Colonic mucosa (tissue), 4 donors: ENCODE measurements at regions not wholly inside any gene's neighbourhood (a gene's known extent, or its start where the extent isn't known, plus 50 kb on each side); places are given as distances from the start of the nearest gene placed in this dataset.

Experiments
- DNase-seq: peaks from one replicate; pipeline ENCODE4 v3.0.0-alpha.2; 2020
- H3K27ac ChIP-seq: fragments of 200-600 bp; one replicate; pipeline ENCODE4 v1.8.0; 2021
- H3K27me3 ChIP-seq: fragments of 200-600 bp; one replicate; pipeline ENCODE4 v1.8.0; 2021
- H3K36me3 ChIP-seq: fragments of 200-600 bp; one replicate; pipeline ENCODE4 v1.8.0; 2021
- H3K4me1 ChIP-seq: fragments of 200-600 bp; one replicate; pipeline ENCODE4 v1.8.0; 2021; ENCODE audit warnings: mild to moderate bottlenecking
- H3K4me3 ChIP-seq: fragments of 200-600 bp; one replicate; pipeline ENCODE4 v1.8.0; 2021
- H3K9ac ChIP-seq, 2 donors: one replicate each; pipeline ENCODE4 v1.7.0; 2013; ENCODE audit warnings: control low read depth in 2 of 2, low read depth in 2 of 2, low read length in 2 of 2
- H3K9me3 ChIP-seq: fragments of 200-600 bp; one replicate; pipeline ENCODE4 v1.8.0; 2021
- intact Hi-C: fragments of 100-400 bp; cut with DNase I; formaldehyde crosslinking; loops from one replicate; pipeline ENCODE4 v1.14.1; 2022
- TF ChIP-seq, protein P1 (sequence below): fragments of 200-600 bp; IDR thresholded peaks from one replicate; pipeline ENCODE4 v1.8.0; 2022; ENCODE audit warnings: antibody characterized with exemption, mild to moderate bottlenecking
- donor health status: healthy.
- donor health status: DM: no; HTN: no; CAD: no.
- donor health status: DM: no; HTN: no; CAD: no.

DNA sequence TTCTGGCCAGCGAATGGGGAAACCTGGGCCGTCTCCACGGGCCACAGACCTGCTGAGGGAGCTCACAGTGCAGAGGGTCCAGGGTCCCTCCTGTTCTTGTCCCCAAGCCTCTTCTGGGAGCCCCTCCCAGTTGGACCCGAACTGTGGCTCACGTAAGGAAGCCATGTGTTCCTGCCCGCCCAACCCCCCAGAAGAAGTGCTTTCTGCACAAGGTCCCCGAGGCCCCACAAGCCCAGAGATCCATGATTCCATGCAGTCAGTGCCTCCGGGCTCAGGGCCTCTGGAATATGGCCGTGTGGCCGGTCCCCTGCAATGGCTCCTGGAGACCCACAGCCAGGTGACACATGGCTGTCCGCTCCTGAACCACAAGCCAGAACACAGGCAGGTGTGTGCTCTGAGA, 272.4 kb downstream of the C16orf95 start:
- no peaks in the 10 kb centered on the region for H3K9me3 ChIP-seq
- no peak overlapping the region for H3K4me3 ChIP-seq
- intact Hi-C loops, result no loop called here
- H3K27me3 ChIP-seq, result no peaks in the 10 kb centered on the region
- DNase-seq, result no peak
- TF ChIP-seq, protein P1, sequence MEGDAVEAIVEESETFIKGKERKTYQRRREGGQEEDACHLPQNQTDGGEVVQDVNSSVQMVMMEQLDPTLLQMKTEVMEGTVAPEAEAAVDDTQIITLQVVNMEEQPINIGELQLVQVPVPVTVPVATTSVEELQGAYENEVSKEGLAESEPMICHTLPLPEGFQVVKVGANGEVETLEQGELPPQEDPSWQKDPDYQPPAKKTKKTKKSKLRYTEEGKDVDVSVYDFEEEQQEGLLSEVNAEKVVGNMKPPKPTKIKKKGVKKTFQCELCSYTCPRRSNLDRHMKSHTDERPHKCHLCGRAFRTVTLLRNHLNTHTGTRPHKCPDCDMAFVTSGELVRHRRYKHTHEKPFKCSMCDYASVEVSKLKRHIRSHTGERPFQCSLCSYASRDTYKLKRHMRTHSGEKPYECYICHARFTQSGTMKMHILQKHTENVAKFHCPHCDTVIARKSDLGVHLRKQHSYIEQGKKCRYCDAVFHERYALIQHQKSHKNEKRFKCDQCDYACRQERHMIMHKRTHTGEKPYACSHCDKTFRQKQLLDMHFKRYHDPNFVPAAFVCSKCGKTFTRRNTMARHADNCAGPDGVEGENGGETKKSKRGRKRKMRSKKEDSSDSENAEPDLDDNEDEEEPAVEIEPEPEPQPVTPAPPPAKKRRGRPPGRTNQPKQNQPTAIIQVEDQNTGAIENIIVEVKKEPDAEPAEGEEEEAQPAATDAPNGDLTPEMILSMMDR, result no peak
- no peaks in the 10 kb centered on the region for H3K4me1 ChIP-seq
- no peaks in the 10 kb centered on the region for H3K36me3 ChIP-seq
- no peak overlapping the region for H3K9ac ChIP-seq
- H3K27ac ChIP-seq, result no peak overlapping the region

DNA sequence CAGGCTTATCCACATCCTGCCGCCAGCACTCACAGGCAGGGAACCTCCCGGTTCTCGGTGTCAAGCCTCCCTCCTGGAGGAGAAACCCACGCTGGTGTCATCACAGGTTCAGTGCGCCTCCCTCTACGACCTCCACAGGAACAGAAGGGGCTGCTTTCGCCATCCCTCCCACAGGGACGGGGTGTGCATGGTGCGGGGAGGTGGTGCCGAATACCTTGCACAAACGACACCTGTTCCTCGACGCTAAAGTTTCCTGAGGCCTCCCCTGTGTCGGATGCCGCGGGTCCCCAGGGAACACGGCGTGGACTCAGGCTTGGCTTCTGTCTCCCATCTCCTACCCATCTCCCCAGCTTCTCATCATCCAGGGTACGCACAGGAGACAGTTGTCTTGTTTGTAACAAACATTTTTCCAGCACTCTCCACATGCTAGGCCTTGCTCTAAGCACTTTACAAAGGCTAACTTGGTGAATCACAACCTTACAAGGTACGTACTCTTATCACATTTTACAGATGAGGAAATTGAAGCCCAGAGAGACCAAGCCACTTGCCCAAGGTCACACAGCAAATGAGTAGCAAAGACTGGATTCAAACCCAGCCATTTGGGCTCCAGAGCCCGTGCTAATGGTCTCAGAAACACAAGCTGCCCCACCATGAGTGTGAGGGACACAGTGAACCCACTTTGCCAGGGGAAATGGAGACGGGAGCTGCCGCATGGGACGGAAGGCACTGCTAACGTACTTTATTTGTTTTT, 271.6 kb downstream of the C16orf95 start:
- no peaks in the 10 kb centered on the region for H3K4me1 ChIP-seq
- TF ChIP-seq, protein P1, result no peak
- H3K27ac ChIP-seq, result no peak overlapping the region
- H3K36me3 ChIP-seq, result no peaks in the 10 kb centered on the region
- intact Hi-C loops, result no loop called here
- no peaks in the 10 kb centered on the region for H3K27me3 ChIP-seq
- H3K4me3 ChIP-seq, result no peak overlapping the region
- no peak overlapping the region for H3K9ac ChIP-seq
- no peak for DNase-seq
- no peaks in the 10 kb centered on the region for H3K9me3 ChIP-seq

DNA sequence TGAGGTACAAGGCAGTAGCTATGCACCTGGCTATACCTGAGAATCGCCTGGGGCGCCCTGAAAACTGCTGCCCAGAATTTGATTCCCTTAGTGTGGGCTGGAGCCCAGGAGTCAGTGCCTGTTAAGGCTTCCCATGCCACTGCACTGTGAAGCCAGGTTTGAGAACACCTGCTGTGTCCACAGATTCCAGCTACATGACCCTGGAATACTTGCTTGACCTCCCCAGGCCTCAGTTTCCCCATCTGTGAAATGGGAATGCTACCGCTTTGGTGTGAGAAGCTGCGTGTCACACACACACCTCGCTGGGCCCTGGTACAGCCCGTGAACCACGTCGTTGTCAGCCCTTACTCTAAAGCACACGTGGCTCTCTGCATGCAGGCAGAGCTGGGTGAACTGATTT, 271.0 kb downstream of the C16orf95 start:
- TF ChIP-seq, protein P1, result no peak
- Histone ChIP-seq H3K4me3 (no peak overlapping the region), H3K27me3 (no peaks in the 10 kb centered on the region), H3K36me3 (no peaks in the 10 kb centered on the region), H3K4me1 (no peaks in the 10 kb centered on the region), H3K27ac (no peak overlapping the region), H3K9me3 (no peaks in the 10 kb centered on the region), H3K9ac (no peak overlapping the region)
- intact Hi-C loops, result no loop called here
- DNase-seq, result no peak

DNA sequence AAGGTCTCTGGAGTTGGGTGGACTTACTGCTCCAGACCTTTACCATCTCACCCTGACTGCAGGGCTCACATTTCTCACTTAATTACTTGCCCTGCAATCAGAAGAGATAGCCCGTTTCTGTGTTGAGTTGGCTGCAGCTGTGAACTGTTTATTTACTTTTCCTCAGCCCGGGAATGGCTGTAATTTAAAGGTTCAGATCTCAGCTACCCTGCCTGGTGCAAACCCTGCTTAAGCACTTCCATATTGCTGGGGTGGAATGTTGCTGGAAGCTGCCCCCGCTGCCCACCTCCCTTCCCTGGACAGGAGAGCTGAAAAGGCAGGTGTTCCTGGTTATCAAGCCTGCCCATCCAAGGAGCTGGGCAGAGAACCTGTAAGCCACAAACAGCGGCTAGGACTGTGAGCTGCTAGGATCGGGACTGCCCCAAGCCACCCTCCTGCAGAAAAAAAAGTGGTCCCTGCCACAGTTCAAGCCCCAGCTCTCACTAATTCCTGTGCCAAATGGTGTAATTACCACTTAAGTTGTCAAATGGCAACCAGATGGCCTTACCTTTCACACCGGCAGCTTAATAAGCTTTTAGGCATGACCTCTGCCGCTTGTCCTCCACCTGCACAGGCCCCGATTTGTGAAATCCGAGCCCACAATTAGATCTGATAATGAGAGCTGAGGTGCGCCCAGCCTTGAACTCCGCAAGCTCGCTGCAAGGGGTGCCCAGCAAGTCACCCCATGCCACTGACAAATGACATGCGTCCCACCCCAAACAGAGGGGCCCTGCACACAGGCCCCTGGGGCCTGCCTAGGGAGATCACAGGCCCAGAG, 269.8 kb downstream of the C16orf95 start:
- no peaks in the 10 kb centered on the region for H3K4me1 ChIP-seq
- intact Hi-C loops, result no loop called here
- TF ChIP-seq, protein P1, result no peak
- no peak overlapping the region for H3K9ac ChIP-seq
- no peak overlapping the region for H3K27ac ChIP-seq
- H3K9me3 ChIP-seq, result no peaks in the 10 kb centered on the region
- DNase-seq, result no peak
- H3K27me3 ChIP-seq, result no peaks in the 10 kb centered on the region
- no peak overlapping the region for H3K4me3 ChIP-seq
- no peaks in the 10 kb centered on the region for H3K36me3 ChIP-seq

DNA sequence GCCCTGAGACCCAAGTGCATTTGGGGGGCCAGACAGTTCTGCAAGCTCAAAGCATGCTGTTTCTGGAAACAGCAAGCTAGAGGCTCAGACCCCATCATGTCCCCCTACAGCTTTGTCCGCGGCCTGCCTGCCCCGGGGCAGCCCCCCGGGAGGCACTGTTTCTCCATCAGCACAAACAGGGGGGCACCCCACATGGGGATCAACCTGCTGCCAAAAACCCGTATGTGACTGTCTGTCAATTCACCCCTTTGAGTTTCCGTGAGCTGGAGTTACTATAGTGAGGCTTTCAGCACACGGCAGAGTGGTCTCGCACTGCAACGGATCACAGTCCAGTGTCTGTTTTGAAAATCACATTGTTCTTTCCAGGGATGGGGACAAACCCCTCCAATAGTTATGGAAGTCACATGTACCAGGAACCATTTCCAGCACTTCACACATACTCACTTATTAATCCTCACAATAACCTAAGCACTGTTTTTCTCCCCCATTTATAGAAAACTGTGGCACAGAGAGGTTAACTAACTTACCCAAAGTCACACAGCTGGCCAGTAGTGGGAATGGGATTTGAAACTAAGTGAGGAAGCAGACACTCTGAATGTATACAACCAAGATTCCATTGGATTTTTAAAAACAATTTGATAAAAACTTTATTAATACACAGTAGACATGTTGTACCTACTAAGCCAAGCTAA, 269.0 kb downstream of the C16orf95 start:
- H3K9me3 ChIP-seq, result no peaks in the 10 kb centered on the region
- no peak for DNase-seq
- H3K9ac ChIP-seq, result no peak overlapping the region
- TF ChIP-seq, protein P1, result no peak
- H3K36me3 ChIP-seq, result no peaks in the 10 kb centered on the region
- no peaks in the 10 kb centered on the region for H3K27me3 ChIP-seq
- intact Hi-C loops, result no loop called here
- H3K4me3 ChIP-seq, result no peak overlapping the region
- H3K4me1 ChIP-seq, result no peaks in the 10 kb centered on the region
- no peak overlapping the region for H3K27ac ChIP-seq
